ENCODE measurements at regions not wholly inside any gene's neighbourhood (a gene's known extent, or its start where the extent isn't known, plus 50 kb on each side); places are given as distances from the start of the nearest gene placed in this dataset.

DNA sequence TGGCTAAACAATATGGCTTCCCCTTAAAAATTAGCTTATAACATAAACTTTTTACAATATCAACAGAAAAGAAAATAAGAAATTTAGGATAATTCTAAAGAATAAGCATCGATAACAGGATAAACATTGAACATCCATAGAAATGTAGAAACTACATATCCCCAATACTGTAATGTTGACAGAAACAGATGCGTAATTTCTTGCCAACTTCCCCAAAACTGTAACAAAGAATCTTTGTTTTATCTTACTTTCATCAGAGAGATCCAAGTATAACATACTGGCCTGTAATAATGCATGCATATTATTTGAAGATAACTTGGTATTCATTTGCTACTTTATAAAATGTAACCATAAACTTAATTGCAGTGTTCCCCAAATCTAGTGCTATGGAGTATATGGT lies 339.9 kb downstream of the ARL4A start:
- 63% methylated on average over 2 of the region's 2 CpGs for WGBS (ENCODE audit: insufficient coverage, insufficient replicate concordance, low lambda C conversion rate, missing lambda C conversion rate)
- no TSS peak for BruUV-seq (replicated peaks)
- Histone ChIP-seq H3K4me3 (no peak overlapping the region), H2AFZ (ENCODE audit: control insufficient read depth, low read depth, low read length) (no peak overlapping the region), H4K20me1 (ENCODE audit: control insufficient read depth, insufficient read depth) (no peaks in the 10 kb centered on the region), H3K9ac (ENCODE audit: control insufficient read depth, insufficient read depth, low read length) (no peak overlapping the region), H3K4me1 (ENCODE audit: control insufficient read depth, insufficient read depth, low read length) (no peaks in the 10 kb centered on the region), H3K79me2 (ENCODE audit: control insufficient read depth, insufficient read depth, low read length) (no peaks in the 10 kb centered on the region), H3K4me2 (ENCODE audit: control insufficient read depth, insufficient read depth) (no peak overlapping the region), H3K27me3 (replicated peaks in 1 of 2; ENCODE audit: control insufficient read depth in 2 of 2, insufficient read depth in 2 of 2, low read length in 1 of 2) (no peaks in the 10 kb centered on the region), H3K27ac (ENCODE audit: control insufficient read depth, insufficient read depth) (no peak overlapping the region), H3K36me3 (ENCODE audit: control insufficient read depth in 2 of 2, insufficient read depth in 2 of 2, low read length in 1 of 2) (no peaks in the 10 kb centered on the region), H3K9me3 (replicated peaks; ENCODE audit: control insufficient read depth, insufficient read depth, low read length) (no peaks in the 10 kb centered on the region)
- ATAC-seq (no peak), FAIRE-seq (no peak), DNase-seq (ENCODE audit: low read depth, low spot score) (no peak)
- TF ChIP-seq RUNX3 (IDR thresholded peaks at IDR 0.05; ENCODE audit: low read length), result no peak
- ChIA-PET CTCF (no interaction called here), POLR2A (no interaction called here), SMC1A (ENCODE audit: uncharacterized antibody, unreplicated experiment) (interaction anchor here (0.6 kb wide), 1 partner anchor 745 kb away, joined by 3 read pairs; no protein-coding TSS in a partner anchor), RAD21 (ENCODE audit: unreplicated experiment) (no interaction called here)
- intact Hi-C loops (cut with micrococcal nuclease; ENCODE audit: unreplicated experiment) (no loop called here), in situ Hi-C loops (cut with MboI) (no loop called here)

DNA sequence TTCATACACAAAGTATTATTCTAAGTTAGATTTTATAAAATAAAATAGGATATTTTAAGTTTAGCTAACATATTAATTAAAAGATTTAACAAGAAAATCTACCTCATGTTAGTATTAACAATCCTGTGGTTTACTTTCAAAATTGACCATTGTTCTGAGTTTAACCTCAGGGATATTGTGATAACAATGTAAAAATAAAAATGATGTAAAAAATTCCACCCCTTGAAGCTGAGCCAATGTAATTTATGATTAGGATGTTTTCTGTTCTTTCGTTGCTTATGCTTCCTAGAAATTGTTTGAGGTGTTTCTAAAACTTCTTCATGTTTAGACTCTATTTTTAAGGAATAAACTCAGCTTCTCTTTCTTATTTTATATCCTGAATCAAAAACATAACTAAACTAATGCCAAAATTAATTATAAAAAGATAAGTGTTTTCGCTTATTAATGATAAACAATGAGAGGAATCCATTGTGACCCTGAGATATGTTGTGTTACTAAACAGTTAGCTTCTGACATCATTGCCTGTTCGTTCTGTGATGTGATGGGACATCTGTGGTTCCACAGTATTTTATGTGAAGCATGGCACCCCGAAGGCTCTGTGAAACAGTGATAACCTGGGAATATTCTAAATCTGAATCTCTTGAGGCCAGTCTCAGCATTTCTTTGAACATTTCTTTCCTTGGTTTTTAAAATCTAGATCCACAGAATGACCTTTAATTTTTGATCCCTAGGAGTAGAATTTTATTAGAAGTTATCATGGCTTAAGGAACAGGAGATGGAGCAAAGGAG lies 340.8 kb downstream of the ARL4A start:
- under 1% methylated on average over 4 of the region's 4 CpGs for WGBS (ENCODE audit: insufficient coverage, insufficient replicate concordance, low lambda C conversion rate, missing lambda C conversion rate)
- no peaks in the 10 kb centered on the region for H3K9me3 ChIP-seq (replicated peaks; ENCODE audit: control insufficient read depth, insufficient read depth, low read length)
- ATAC-seq (no peak), FAIRE-seq (no peak), DNase-seq (ENCODE audit: low read depth, low spot score) (no peak)
- in situ Hi-C loops (cut with MboI), result no loop called here
- no peak overlapping the region for H2AFZ ChIP-seq (ENCODE audit: control insufficient read depth, low read depth, low read length)
- ChIA-PET POLR2A (no interaction called here), SMC1A (ENCODE audit: uncharacterized antibody, unreplicated experiment) (no interaction called here), CTCF (no interaction called here), RAD21 (ENCODE audit: unreplicated experiment) (no interaction called here)
- BruUV-seq (replicated peaks), result no TSS peak
- no peaks in the 10 kb centered on the region for H3K4me1 ChIP-seq (ENCODE audit: control insufficient read depth, insufficient read depth, low read length)
- intact Hi-C loops (cut with micrococcal nuclease; ENCODE audit: unreplicated experiment), result no loop called here
- no peaks in the 10 kb centered on the region for H4K20me1 ChIP-seq (ENCODE audit: control insufficient read depth, insufficient read depth)
- H3K79me2 ChIP-seq (ENCODE audit: control insufficient read depth, insufficient read depth, low read length), result no peaks in the 10 kb centered on the region
- no peak overlapping the region for H3K4me3 ChIP-seq
- H3K4me2 ChIP-seq (ENCODE audit: control insufficient read depth, insufficient read depth), result no peak overlapping the region
- H3K36me3 ChIP-seq (ENCODE audit: control insufficient read depth in 2 of 2, insufficient read depth in 2 of 2, low read length in 1 of 2), result no peaks in the 10 kb centered on the region
- no peaks in the 10 kb centered on the region for H3K27me3 ChIP-seq (replicated peaks in 1 of 2; ENCODE audit: control insufficient read depth in 2 of 2, insufficient read depth in 2 of 2, low read length in 1 of 2)
- H3K27ac ChIP-seq (ENCODE audit: control insufficient read depth, insufficient read depth), result no peak overlapping the region
- H3K9ac ChIP-seq (ENCODE audit: control insufficient read depth, insufficient read depth, low read length), result no peak overlapping the region
- TF ChIP-seq JUNB (IDR thresholded peaks at IDR 0.05) (no peak), TAF1 (IDR thresholded peaks at IDR 0.05; ENCODE audit: borderline replicate concordance, low read depth, low read length) (no peak), NFYA (IDR thresholded peaks at IDR 0.05; ENCODE audit: borderline replicate concordance, low read depth, low read length) (no peak), NR2C1 (IDR thresholded peaks at IDR 0.05) (no peak), STAT1 (conservative IDR thresholded peaks at IDR 0.05) (no peak), EED (IDR thresholded peaks at IDR 0.05; ENCODE audit: low read depth) (no peak), CHD4 (IDR thresholded peaks at IDR 0.05) (no peak)
- TF ChIP-seq, protein P1, sequence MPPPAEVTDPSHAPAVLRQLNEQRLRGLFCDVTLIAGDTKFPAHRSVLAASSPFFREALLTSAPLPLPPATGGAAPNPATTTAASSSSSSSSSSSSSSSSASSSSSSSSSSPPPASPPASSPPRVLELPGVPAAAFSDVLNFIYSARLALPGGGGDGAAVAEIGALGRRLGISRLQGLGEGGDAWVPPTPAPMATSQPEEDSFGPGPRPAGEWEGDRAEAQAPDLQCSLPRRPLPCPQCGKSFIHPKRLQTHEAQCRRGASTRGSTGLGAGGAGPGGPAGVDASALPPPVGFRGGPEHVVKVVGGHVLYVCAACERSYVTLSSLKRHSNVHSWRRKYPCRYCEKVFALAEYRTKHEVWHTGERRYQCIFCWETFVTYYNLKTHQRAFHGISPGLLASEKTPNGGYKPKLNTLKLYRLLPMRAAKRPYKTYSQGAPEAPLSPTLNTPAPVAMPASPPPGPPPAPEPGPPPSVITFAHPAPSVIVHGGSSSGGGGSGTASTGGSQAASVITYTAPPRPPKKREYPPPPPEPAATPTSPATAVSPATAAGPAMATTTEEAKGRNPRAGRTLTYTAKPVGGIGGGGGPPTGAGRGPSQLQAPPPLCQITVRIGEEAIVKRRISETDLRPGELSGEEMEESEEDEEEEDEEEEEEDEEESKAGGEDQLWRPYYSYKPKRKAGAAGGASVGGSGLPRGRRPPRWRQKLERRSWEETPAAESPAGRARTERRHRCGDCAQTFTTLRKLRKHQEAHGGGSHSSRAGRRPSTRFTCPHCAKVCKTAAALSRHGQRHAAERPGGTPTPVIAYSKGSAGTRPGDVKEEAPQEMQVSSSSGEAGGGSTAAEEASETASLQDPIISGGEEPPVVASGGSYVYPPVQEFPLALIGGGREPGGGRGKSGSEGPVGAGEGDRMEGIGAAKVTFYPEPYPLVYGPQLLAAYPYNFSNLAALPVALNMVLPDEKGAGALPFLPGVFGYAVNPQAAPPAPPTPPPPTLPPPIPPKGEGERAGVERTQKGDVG (CRISPR knock-in tag; IDR thresholded peaks at IDR 0.05), result no peak
- TF ChIP-seq, protein P2, sequence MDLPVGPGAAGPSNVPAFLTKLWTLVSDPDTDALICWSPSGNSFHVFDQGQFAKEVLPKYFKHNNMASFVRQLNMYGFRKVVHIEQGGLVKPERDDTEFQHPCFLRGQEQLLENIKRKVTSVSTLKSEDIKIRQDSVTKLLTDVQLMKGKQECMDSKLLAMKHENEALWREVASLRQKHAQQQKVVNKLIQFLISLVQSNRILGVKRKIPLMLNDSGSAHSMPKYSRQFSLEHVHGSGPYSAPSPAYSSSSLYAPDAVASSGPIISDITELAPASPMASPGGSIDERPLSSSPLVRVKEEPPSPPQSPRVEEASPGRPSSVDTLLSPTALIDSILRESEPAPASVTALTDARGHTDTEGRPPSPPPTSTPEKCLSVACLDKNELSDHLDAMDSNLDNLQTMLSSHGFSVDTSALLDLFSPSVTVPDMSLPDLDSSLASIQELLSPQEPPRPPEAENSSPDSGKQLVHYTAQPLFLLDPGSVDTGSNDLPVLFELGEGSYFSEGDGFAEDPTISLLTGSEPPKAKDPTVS (IDR thresholded peaks at IDR 0.05; ENCODE audit: low read depth, low read length), result no peak
- TF ChIP-seq, protein P3, sequence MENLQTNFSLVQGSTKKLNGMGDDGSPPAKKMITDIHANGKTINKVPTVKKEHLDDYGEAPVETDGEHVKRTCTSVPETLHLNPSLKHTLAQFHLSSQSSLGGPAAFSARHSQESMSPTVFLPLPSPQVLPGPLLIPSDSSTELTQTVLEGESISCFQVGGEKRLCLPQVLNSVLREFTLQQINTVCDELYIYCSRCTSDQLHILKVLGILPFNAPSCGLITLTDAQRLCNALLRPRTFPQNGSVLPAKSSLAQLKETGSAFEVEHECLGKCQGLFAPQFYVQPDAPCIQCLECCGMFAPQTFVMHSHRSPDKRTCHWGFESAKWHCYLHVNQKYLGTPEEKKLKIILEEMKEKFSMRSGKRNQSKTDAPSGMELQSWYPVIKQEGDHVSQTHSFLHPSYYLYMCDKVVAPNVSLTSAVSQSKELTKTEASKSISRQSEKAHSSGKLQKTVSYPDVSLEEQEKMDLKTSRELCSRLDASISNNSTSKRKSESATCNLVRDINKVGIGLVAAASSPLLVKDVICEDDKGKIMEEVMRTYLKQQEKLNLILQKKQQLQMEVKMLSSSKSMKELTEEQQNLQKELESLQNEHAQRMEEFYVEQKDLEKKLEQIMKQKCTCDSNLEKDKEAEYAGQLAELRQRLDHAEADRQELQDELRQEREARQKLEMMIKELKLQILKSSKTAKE (IDR thresholded peaks at IDR 0.05; ENCODE audit: low read depth, poor library complexity, severe bottlenecking), result no peak

Data from GM12878 (cell line).